Activated CD4-positive, alpha-beta T cell treated with anti-CD3 and anti-CD28 coated beads for 48 hours (primary cell): ENCODE measurements at regions not wholly inside any gene's neighbourhood (a gene's known extent, or its start where the extent isn't known, plus 50 kb on each side); places are given as distances from the start of the nearest gene placed in this dataset.

Experiments used
- DNase-seq: peaks from one replicate; pipeline ENCODE4 v3.0.0-alpha.2; 2020

DNA sequence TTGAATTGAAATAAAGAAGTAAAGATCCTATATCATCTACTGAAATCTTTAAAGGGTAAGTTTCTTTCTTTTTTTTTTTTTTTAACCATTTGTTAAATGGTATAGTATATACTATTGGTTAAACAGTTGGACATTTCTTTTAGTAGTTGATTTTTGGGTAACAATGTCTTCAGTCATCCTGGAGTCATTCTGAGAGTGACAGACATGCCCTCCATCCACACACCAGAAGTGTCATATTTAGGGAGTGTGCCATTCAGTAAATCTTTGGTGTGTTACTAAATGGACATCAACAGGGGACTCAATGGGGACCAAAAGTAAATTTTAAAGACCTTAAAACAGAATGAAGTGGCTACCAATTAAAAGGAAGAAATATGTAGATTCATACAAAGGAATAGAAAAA lies 50.8 kb upstream of the SLC39A10 start:
- no peak for DNase-seq

DNA sequence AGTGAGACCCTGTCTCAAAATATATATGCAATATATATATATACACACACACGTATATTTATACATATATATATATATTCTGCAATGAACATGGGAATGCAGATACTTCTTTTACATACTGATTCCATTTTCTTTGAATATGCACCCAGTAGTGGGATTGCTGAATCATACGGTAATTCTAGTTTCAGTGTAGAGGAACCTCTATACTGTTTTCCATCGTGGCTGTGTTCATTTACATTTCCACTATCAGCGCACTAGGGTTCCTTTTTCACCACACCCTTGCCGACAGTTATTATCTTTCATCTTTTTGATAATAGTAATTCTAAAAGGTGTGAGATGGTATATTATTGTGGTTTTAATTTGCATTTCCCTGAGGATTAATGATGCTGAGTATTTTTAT lies 52.3 kb upstream of the SLC39A10 start:
- DNase-seq = no peak

DNA sequence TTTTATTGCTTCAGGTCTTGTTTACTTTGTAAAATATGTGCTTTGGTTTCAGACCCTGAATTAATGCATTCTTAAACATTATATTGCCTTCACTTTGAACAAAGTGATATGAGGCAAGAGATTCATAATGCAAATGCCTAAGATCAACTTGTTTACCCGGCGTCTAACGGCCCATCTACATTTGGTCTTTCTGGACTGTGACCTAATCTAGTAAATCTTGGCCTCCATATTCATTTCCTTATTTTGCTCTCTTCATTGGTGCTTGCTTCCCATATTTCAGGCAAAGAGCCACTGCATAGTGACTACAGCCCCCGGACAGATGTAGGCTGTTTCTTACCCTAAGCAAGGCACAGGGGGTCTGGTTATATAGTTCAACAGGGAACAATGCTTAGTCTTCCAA lies 53.0 kb upstream of the SLC39A10 start:
- no peak for DNase-seq

DNA sequence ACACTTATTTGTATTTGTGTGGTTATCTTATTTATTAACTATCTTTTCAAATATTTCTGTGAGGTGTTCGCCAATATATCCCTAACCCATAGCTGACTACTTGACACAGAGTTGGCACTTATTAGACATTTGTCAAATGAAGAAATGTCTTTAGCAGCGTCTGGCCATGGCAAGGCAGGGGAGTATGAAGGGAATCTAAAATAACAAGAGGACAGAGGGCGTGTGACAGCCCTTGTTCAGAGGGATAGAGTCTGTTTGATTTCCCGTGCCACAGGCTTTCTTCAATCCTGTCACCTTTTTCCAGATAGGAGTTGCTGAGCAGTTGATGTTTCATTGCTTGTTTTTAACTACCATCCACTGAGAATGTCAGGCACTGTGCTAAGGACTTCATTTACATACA lies 53.6 kb upstream of the SLC39A10 start:
- DNase-seq = no peak

DNA sequence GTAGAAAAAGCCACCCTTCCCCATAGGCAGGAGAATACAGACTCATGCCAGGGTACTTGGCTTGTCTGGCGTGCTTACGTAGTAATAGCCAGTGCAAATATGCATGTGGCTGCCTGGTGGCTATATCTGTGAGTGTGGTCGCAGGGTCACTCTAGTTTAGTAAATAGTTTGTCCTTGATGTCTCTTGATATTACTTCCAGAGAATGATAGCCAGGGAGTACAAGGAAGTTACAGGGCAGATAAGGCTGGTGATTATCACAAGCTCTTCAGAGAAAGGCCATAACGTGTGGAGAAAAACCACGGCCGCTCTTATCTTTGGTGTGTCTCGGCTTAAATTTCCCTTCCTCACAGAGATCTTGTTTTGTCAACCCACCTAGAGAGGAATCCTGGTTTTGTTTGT lies 54.3 kb upstream of the SLC39A10 start:
- no peak for DNase-seq

DNA sequence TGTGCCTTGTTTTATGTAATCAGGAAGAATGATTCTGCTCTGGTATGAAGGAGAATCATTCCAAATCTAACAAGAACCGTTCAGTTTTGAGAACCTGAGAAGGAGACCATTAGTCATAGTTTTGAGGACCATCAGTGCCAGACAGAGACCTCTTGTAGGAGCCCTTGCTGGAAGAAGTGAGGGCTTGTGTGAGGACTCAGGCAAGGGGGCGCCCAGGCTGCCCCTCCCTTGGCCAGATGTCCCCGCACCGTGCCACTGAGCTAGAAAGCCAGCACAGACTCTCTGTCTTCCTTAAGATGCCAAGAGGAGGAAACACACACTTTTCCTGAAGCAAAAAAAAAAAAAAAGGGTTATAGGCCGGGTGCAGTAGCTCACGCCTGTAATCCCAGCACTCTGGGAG lies 55.7 kb upstream of the SLC39A10 start:
- DNase-seq = no peak

DNA sequence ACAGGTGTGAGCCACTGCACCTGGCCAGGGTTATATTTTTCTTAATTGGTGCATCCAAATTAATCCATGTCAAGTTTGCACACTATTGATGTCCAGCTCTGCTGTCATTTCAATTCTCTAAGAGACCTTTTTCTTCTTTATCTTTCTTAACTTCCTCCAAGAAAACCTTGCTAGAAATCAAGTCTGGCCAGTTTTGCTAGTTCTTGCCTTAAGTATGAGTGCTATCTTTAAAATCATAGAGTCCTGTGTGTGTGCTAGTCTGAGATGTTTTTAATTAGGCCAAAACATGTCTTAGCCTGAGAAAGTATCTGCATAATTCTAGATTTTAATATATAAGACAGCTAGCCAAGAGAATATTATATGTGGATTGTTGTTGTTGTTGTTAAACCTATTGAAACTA lies 56.2 kb upstream of the SLC39A10 start:
- DNase-seq = no peak

DNA sequence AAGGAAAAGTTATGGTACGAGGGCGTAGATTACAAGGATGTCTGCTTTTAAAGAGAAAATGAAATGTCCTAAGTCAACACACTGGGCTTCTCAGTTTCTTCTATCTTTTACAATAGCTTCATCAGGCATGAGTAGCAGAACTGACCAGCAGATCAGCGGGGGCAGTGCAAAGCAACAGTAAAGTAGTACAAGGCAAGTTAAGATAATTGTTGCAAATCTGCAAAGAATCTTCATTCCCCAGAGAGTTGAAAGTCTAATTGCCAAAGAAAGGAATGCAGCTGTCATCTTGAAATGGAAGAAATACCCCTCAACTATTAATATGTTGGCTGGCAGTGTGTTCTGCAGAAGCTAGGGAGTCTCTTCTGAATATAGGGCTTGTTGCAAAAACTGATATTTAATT lies 60.2 kb upstream of the SLC39A10 start:
- no peak for DNase-seq

DNA sequence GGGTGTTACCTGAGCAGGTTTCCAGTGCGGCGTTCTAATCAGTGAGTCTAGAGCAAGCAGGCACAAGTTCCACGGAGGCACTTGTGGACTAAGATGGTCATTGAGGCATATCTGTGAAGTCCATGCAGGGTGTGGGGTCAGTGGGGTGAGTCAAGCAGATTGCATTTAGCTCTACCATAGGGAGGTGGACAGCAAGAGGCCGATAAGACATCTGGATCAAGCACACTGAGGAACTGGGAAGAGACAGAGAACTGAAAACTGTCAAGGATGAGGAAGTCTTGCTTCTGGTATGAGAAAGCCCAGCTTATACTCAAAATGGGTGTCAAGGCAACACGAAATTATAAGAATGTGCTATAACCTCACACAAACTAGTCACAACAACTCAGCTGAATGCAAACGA lies 61.2 kb upstream of the SLC39A10 start:
- DNase-seq = no peak

DNA sequence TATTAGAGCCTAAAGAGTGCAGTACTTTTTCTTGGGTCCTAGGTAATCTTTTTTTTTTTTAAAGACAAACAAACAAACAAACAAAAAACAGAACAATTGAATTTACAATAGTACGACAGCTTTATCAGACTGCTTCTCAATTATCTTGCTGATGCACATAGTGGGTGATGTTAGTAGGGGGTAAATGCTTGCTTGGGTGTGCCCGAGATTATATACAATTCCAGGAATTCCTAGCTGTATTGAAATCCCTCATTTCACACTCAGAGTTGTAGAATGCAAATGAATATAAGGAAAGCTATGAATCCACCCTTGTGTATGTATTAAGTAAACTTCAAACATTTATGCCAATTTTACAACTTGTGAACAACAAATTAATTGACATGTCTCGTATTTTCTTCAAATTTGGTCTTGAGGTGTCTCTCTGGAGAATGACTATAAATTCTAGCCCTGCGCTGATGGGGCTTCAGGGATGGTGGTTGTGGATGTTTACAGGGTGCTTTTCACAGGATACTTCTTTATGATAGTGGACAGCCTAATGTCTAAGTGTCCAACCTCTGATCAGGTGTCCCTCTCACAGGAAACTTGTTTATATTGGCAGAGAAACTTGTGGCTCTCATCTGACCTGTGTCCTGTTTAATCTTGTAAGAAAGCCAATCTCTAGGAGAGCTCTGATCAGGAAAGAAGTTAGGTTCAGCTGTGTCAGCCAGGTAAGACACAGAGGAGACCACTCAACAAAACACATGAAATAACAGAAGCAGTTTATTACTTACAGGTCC lies 61.9 kb upstream of the SLC39A10 start:
- no peak for DNase-seq

DNA sequence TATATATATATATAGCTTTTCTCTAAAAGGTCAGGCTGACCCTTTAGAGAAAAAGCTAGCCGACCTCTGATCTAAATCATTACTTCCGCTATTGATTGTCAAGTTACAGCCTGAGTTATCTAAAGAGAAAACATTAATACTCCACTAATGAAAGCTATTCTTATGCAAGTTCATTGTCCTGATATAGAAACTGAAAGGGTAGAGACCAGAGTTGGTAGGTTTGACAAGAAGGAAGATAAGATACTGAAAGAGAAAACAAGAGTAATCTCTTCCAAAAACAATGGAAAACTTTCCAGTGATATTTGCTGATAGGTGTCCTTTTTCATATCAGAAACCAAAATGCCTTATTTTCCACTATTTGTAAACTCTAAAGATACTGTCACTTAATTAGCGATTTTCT lies 62.8 kb upstream of the SLC39A10 start:
- no peak for DNase-seq

DNA sequence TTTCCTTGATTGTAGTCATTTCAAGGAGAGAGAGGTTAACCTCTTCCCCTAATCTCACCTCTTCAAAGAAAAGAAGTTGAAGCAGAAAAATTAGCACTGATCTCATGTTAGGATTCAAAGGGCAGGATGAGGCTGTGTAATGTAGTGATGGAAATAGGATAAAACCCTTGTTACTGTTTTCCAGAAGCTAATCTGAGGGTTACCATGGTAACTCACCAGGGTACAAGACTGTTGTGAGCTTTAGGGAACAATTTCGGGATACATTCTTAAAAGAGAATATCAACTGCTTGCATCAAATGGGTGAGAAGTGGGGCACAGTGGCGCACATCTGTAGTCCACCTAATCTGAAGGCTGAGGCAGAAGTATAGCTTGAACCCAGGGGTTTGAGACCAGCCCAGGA lies 64.9 kb upstream of the SLC39A10 start:
- no peak for DNase-seq

DNA sequence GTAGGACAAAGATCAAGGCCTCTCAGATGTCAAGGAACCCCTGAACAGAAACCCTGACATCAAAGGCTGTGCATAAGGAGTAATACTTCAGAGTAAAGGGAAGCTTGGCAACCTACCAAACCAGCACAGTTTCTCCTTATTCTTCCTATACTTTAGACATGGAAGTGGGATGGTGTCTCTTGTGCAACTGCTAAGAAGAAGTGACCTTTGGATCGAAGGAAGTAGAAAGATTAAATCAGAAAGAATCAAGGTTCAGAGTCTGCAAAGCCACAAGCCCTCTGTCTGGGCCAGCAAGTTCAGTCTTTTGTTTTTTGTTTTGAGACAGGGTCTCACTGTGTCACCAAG lies 66.2 kb upstream of the SLC39A10 start:
- DNase-seq = no peak

DNA sequence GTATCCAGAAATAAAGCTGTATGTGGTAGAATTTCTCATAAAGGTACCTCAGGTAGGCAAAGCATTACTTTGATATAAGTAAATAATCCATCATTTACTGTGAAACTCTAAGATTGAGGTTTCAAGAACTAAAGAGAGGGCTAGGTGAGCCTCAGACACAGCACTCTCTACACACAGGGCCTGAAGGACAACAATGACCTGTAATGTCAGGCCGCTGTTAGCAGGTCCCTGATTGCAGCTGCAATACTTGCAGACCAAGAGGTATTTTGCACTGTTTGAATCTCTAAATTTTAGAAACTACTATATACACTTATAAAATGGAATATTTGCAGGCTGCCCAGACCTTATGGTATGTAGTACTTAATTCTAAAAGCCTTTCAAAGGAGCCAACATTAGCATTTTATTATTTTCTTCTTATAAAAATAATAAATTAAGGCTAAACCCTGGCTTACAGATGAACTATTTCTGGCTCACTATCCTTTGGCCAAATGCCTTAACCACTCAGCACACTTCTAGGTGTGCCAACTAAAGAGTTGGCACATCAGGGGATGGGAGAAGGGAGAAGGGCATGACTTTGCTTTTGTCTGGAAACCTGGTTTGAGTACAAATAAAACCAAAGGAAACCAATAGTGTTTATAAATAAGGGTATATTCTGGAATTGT lies 66.7 kb upstream of the SLC39A10 start:
- no peak for DNase-seq

DNA sequence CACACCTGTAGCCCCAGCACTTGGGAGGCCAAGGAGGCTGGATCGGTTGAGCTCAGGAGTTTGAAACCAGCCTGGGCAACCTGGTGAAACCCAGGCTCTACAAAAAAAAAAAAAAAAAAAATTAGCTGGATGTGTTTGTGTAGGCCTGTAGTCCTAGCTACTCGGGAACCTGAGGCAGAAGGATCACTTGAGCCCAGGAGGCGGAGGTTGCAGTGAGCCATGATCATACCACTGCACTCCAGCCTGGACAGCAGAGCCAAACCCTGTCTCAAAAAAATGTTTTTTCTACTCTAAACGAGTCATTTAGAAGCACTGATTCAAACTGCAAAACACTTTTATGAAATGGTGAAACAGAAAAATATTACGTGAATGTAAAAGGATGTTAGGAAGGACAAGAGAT lies 69.1 kb upstream of the SLC39A10 start:
- DNase-seq = no peak

DNA sequence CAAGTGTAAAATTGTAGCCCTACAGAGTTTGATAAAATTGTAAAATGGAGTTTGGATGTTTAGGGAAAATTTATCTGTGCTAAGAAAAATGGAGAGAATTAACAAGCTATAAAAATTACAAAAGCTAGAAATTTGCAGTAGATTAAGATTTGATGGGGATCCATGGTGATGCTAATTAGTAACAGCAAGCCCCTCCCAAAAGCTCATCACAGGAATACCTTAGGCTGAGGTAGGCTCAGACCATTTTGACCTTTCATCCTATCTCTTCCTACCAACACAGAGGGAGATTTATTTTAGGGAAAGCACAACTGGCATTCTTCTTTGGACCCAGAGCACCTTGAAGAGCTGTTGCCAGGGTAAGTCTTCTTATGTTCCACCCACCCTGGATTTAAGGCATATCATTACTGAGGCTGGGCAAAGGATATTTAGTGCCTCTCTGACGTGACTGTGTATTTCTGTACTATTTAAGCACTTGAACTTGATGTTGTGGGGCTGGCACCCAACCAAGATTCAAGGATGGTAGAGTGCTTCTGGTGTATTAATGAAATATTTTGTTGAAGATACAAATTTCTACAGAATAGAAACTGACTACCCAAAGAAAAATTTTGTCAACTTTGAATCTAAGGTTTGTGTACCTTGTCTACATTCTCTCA lies 70.8 kb upstream of the SLC39A10 start:
- no peak for DNase-seq

DNA sequence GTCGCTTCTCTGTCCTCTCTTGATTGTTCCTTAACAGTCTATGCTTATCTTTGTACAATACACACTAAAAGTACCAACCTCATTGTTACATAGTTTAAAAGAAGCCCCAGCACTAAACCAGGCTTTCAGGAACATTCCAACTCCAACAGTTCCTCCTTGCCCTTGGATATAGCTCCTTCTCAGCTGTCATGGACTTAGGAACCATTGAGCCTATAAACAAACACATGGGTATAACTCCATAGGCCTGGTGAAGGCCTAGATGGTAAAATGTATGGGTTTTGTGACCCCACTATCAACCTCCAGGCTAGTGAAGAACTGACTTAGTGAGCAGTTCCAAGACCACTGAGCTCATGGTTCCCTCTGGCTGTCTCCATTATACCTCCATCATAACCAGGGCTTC lies 74.8 kb upstream of the SLC39A10 start:
- no peak for DNase-seq

DNA sequence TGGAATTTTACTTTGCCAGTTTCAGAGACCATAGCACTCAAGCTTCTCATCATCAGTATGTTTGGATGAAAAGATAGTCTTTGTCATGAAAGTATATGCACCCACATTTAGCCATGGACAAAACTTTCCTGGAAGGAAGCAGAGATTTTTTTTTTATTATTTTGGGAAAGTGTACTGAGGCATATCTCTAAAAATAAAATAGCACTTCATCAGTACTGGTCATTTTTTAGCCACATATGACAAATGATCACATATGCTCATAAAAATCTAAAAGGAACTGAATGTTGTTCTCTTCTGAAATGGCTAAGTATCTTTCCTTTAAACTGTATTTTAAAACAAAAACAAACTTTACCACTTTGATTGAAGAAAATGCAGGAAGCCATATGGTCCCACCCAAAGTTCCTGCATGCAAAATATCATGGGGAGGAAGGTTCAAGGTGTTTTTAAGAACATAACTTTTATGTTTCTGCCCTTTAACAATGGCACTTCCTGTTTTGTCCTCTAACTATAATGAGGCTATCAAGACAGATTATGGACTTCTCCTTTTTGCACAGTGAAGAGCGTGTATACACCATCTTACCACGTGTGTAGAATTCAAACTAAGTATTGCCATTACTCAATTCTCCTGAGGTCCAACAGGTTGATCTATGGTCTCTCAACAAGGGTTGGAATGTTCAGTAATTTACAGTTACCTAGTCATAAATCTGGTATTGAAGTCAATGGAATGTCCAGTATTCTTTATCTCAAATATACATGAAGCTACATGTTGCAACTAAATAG lies 77.1 kb upstream of the SLC39A10 start:
- DNase-seq = no peak

DNA sequence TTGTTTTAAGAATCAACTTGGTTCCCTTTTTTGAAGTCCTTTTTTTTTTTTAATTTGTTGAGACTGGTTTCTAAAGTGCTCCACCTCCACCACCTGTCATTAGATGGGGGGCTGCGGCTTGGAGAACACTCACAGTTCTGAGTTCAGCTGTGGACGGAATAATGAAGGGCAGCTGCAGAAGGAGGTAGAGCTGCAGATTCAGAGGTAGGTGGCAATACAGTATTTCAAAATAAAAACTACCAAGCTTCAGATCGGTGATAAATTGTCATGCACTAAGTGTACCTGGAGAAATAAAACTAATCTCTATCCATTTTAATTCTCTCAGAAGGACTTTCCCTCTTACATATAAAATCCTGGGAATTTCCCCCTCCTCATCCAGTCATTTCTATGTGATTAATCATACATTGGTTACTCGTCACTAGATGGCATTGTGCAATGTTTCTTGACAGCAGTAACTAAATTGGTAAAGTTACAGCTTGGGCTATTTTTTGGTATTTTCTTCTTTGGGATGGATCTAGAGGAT lies 81.1 kb upstream of the SLC39A10 start:
- peak; percentile 18 for DNase-seq

DNA sequence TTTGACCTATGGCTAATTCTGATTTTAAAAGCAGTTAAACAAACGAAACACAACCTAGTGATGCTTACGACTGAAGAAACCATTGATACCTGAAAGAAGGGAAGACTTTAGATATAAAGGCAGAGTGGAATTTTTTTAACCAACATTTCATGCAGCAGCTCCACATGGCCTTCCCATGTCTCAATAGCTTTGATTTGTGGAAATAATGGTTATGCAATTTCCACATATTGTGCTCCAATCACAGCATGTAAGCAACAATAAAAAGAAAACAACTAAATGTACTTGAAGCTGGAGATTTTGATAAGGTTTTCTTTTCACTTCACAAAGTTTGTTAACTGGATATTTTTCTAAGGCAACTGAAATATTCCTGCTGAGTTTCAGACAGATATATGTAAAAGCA lies 82.0 kb upstream of the SLC39A10 start:
- no peak for DNase-seq

DNA sequence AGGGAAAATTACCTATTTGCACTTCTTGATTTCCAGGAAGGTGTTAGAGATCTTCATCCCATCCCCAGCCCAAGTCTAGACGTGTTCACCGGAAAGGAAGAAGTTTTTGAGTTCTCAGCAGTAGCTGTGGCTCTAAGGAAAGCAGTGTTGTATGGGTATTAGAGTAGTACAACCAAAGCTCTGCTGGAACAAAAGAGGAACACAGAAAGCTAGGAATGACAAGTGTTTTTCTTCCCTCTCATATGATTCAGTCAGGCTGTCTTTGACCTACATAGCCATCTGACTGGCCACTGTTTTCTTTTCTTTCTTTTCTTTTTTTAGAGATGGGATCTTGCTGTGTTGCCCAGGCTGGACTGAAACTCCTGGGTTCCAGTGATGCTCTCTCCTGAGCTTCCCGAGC lies 82.7 kb upstream of the SLC39A10 start:
- DNase-seq = no peak

DNA sequence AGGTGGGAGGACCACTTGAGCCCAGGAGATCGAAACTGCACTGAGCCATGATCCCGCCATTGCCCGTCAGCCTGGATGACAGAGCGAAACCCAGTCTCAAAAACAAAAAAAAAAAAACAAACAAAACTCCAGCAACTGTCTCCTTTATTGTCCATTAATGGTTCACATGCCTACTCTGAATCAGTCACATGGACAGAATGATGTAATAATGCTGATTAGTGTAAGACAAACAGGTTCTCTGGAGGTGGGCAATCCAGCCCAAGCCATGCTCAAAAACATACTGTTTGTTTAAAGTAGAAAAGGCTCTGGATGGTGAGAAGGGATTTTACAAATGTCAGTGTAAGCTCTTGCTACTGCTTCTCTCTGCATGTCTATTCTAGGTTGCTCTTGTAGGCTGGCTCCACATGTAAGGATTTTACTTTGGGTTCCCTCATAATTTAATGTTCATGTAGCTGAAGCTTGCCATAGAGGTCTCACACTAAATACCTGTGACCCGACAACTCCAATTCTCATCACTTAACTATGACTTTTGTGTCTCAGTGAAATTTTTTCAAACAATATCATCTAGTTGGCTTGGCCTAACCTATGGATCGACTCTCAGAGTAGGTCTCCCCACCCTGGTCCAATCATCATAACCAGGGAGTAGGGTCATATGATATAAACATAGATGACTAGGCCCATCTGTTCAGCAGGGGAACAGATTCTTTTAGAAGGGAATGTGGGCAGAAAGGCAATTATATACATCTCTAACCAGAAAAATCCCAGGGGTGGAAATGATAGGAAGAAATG lies 83.9 kb upstream of the SLC39A10 start:
- DNase-seq = no peak

DNA sequence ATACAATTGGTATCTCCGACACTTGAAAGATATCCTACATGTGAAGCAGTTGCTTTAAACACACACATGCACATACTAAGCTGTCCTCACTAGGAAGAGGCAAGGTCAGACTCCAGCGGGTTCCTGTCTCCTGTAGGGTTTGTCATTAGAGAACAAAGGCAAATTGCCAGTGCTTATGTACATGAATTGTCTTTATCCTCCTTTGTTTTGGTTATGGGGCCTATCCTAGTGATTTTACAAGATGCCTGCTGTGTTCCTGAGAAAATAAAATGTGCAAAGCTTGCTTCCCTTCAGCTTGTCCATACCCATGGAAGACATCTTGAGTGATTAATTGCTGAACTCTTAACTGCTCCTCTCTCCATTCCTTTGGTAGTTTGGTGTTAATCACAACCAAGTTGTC lies 86.7 kb upstream of the SLC39A10 start:
- no peak for DNase-seq
